NOMO-1 (cell line): ENCODE measurements at regions not wholly inside any gene's neighbourhood (a gene's known extent, or its start where the extent isn't known, plus 50 kb on each side); places are given as distances from the start of the nearest gene placed in this dataset.
"Not testable (repeated sequence)": the region's sequence is repeated elsewhere in the genome, so short reads cannot be mapped to it uniquely, and the experiment has no call there.

Source experiments
- DNase-seq, 2 experiments: peaks; one replicate each; lab custom pipeline; 2025; ENCODE audit not compliant: unreplicated experiment in 2 of 2; lab: John Stamatoyannopoulos, UW

GRCh38 chr3:75118779-75119178 is 504.3 kb upstream of the CNTN3 start:
- DNase-seq = no peak

GRCh38 chr3:75126556-75126955 is 512.1 kb upstream of the CNTN3 start:
- no peak for DNase-seq

GRCh38 chr3:75129101-75129500 is 514.6 kb upstream of the CNTN3 start:
- no peak for DNase-seq

GRCh38 chr3:75136100-75136897 is 521.8 kb upstream of the CNTN3 start:
- no peak for DNase-seq

- DNase-seq = no peak
Measured at GRCh38 chr3:75138345-75138744, 523.9 kb upstream of the CNTN3 start.

- DNase-seq = no peak
Measured at GRCh38 chr3:75140904-75141615, 523.1 kb upstream of the FRG2C start.

GRCh38 chr3:75144406-75144805 is 519.7 kb upstream of the FRG2C start:
- DNase-seq = no peak

- no peak for DNase-seq
Measured at GRCh38 chr3:75171630-75172230, 492.4 kb upstream of the FRG2C start.

GRCh38 chr3:75176937-75177336 is 487.2 kb upstream of the FRG2C start:
- DNase-seq = no peak

- DNase-seq = no peak
Measured at GRCh38 chr3:75180235-75180944, 483.7 kb upstream of the FRG2C start.

- no peak for DNase-seq
Measured at GRCh38 chr3:75180945-75181298, 483.2 kb upstream of the FRG2C start.

GRCh38 chr3:75188962-75189361 is 475.2 kb upstream of the FRG2C start:
- no peak for DNase-seq

- peak in 1 of 2 experiments; percentile 4 for DNase-seq
Measured at GRCh38 chr3:75192146-75192616, 471.9 kb upstream of the FRG2C start.

- no peak for DNase-seq
Measured at GRCh38 chr3:75193797-75194196, 470.3 kb upstream of the FRG2C start.

GRCh38 chr3:75214332-75214731 is 449.8 kb upstream of the FRG2C start:
- not testable (repeated sequence) for DNase-seq

GRCh38 chr3:75218577-75218976 is 445.6 kb upstream of the FRG2C start:
- no peak for DNase-seq

- no peak for DNase-seq
Measured at GRCh38 chr3:75220932-75221331, 443.2 kb upstream of the FRG2C start.

- DNase-seq = no peak
Measured at GRCh38 chr3:75224412-75224811, 439.7 kb upstream of the FRG2C start.

- DNase-seq = no peak
Measured at GRCh38 chr3:75232216-75232615, 431.9 kb upstream of the FRG2C start.

- DNase-seq = no peak
Measured at GRCh38 chr3:75235631-75236030, 428.5 kb upstream of the FRG2C start.

- no peak for DNase-seq
Measured at GRCh38 chr3:75237053-75237452, 427.1 kb upstream of the FRG2C start.
